ENCODE measurements at regions not wholly inside any gene's neighbourhood (a gene's known extent, or its start where the extent isn't known, plus 50 kb on each side); places are given as distances from the start of the nearest gene placed in this dataset.

- no peak for DNase-seq (ENCODE audit: extremely low read depth, low read depth)
These were observed 91.4 kb upstream of the MLIP start for GRCh38 chr6:54019860-54020259.

GRCh38 chr6:54020334-54020733 is 90.9 kb upstream of the MLIP start:
- no peak for TF ChIP-seq CTCF (IDR thresholded peaks at IDR 0.05; ENCODE audit: low read depth, low read length)
- DNase-seq (ENCODE audit: extremely low read depth, low read depth): no peak

More at GRCh38 chr6:54019860-54020259, 91.4 kb upstream of the MLIP start:
- no peak for TF ChIP-seq CTCF (IDR thresholded peaks at IDR 0.05; ENCODE audit: low read depth, low read length)

- no peak for DNase-seq (ENCODE audit: extremely low read depth, low read depth)
- no peak for TF ChIP-seq CTCF (IDR thresholded peaks at IDR 0.05; ENCODE audit: low read depth, low read length)
These were observed 84.4 kb upstream of the MLIP start for GRCh38 chr6:54026652-54027400.

- DNase-seq (ENCODE audit: extremely low read depth, low read depth): no peak
- no peak for TF ChIP-seq CTCF (IDR thresholded peaks at IDR 0.05; ENCODE audit: low read depth, low read length)
These were observed 83.1 kb upstream of the MLIP start for GRCh38 chr6:54028170-54028569.

- no peak for DNase-seq (ENCODE audit: extremely low read depth, low read depth)
- TF ChIP-seq CTCF (IDR thresholded peaks at IDR 0.05; ENCODE audit: low read depth, low read length): no peak
These were observed 82.1 kb upstream of the MLIP start for GRCh38 chr6:54029187-54029586.

GRCh38 chr6:54031169-54031568 is 80.1 kb upstream of the MLIP start:
- no peak for TF ChIP-seq CTCF (IDR thresholded peaks at IDR 0.05; ENCODE audit: low read depth, low read length)
- DNase-seq (ENCODE audit: extremely low read depth, low read depth): no peak

GRCh38 chr6:54037277-54037779 is 73.9 kb upstream of the MLIP start:
- TF ChIP-seq CTCF (IDR thresholded peaks at IDR 0.05; ENCODE audit: low read depth, low read length): no peak
- no peak for DNase-seq (ENCODE audit: extremely low read depth, low read depth)
